ENCODE measurements at regions not wholly inside any gene's neighbourhood (a gene's known extent, or its start where the extent isn't known, plus 50 kb on each side); places are given as distances from the start of the nearest gene placed in this dataset.
"Not testable (repeated sequence)": the region's sequence is repeated elsewhere in the genome, so short reads cannot be mapped to it uniquely, and the experiment has no call there.

- DNase-seq, result no peak
These were observed 144.2 kb upstream of the RAPGEF2 start for GRCh38 chr4:158958489-158959270.

GRCh38 chr4:158962393-158962792 lies 140.5 kb upstream of the RAPGEF2 start:
- no peak for DNase-seq

- DNase-seq, result not testable (repeated sequence)
These were observed 139.6 kb upstream of the RAPGEF2 start for GRCh38 chr4:158963282-158963681.

- no peak for DNase-seq
These were observed 138.7 kb upstream of the RAPGEF2 start for GRCh38 chr4:158964114-158964727.

- no peak for DNase-seq
These were observed 138.2 kb upstream of the RAPGEF2 start for GRCh38 chr4:158964728-158965124.

GRCh38 chr4:158965226-158965625 lies 137.7 kb upstream of the RAPGEF2 start:
- no peak for DNase-seq

GRCh38 chr4:158966091-158966490 lies 136.8 kb upstream of the RAPGEF2 start:
- DNase-seq, result no peak

- DNase-seq, result no peak
These were observed 133.9 kb upstream of the RAPGEF2 start for GRCh38 chr4:158968961-158969360.

- no peak for DNase-seq
These were observed 132.1 kb upstream of the RAPGEF2 start for GRCh38 chr4:158970812-158971211.

- not testable (repeated sequence) for DNase-seq
These were observed 128.4 kb upstream of the RAPGEF2 start for GRCh38 chr4:158974438-158974837.

GRCh38 chr4:158980711-158981110 lies 122.2 kb upstream of the RAPGEF2 start:
- DNase-seq, result not testable (repeated sequence)

GRCh38 chr4:158991534-158992155 lies 111.2 kb upstream of the RAPGEF2 start:
- no peak for DNase-seq

GRCh38 chr4:158993891-158994290 lies 109.0 kb upstream of the RAPGEF2 start:
- DNase-seq, result no peak

- no peak for DNase-seq
These were observed 107.8 kb upstream of the RAPGEF2 start for GRCh38 chr4:158995040-158995439.

GRCh38 chr4:158995965-158996364 lies 106.9 kb upstream of the RAPGEF2 start:
- no peak for DNase-seq

- no peak for DNase-seq
These were observed 106.2 kb upstream of the RAPGEF2 start for GRCh38 chr4:158996669-158997074.

GRCh38 chr4:158997660-158998349 lies 105.1 kb upstream of the RAPGEF2 start:
- no peak for DNase-seq

GRCh38 chr4:158998624-158999023 lies 104.3 kb upstream of the RAPGEF2 start:
- DNase-seq, result no peak

GRCh38 chr4:158999166-158999682 lies 103.7 kb upstream of the RAPGEF2 start:
- no peak for DNase-seq

GRCh38 chr4:158999849-159000248 lies 103.0 kb upstream of the RAPGEF2 start:
- DNase-seq, result no peak

- no peak for DNase-seq
These were observed 99.9 kb upstream of the RAPGEF2 start for GRCh38 chr4:159002950-159003349.

GRCh38 chr4:159003420-159004253 lies 99.2 kb upstream of the RAPGEF2 start:
- peak; percentile 22 for DNase-seq
